ENCODE measurements at regions not wholly inside any gene's neighbourhood (a gene's known extent, or its start where the extent isn't known, plus 50 kb on each side); places are given as distances from the start of the nearest gene placed in this dataset.
A peak's percentile ranks its signal among the peaks of the same experiment; 100 is the strongest.

- DNase-seq: no peak
These were observed 225.0 kb upstream of the SMIM21 start for GRCh38 chr18:75652528-75652927.

- DNase-seq: no peak
These were observed 217.4 kb upstream of the SMIM21 start for GRCh38 chr18:75644871-75645270.

DNA sequence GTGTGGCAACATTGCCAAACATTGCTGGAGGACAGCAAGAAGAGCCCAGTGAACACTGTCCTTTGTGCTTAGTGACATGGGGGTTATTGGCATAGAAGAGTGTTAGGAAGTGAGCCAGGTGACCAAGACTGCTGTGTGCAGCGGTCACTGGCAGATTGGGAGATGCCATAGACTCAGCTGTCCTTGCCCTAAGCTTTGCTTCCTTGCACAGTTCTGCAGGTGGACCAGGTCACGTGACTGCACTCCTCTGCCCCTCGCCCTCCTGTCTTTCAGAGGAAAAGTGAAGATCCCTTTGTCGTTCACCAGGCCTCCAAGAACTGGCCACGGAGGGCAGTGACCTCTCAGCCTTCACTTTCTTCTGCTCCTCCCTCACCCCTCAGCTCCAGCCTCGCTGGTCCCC is 215.6 kb upstream of the SMIM21 start:
- DNase-seq: no peak

GRCh38 chr18:75639472-75639831 is 211.9 kb upstream of the SMIM21 start:
- DNase-seq: no peak

GRCh38 chr18:75638776-75639471 is 211.4 kb upstream of the SMIM21 start:
- DNase-seq: peak; percentile 44

DNA sequence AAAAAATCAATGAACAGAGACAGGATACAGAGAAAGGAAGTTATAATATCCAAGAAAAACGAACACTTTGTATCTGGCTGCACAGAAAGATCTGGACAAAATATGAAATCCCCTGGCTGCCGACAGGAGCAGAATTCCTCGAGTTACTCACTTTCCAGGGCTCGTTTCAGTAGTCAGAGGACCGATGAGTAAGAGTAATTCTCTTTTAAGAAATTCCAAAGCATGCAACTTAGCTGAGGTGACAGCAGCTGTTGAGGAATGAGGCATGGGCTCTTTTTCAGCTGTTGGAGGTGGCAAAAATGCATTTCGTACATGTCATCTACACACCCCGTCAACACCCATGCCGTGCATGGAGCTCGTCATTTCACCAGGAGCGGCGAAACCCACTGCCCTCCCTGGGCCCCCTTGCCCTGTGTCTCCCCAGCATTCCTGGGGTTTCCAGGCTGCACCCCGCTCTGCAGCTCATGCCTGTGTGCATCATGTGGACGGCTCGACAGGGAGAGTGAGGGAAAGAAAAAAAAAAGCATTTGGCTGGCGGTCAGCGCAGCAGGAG is 210.8 kb upstream of the SMIM21 start:
- no peak for DNase-seq

GRCh38 chr18:75635096-75635495 is 207.6 kb upstream of the SMIM21 start:
- DNase-seq: peak; percentile 96

DNA sequence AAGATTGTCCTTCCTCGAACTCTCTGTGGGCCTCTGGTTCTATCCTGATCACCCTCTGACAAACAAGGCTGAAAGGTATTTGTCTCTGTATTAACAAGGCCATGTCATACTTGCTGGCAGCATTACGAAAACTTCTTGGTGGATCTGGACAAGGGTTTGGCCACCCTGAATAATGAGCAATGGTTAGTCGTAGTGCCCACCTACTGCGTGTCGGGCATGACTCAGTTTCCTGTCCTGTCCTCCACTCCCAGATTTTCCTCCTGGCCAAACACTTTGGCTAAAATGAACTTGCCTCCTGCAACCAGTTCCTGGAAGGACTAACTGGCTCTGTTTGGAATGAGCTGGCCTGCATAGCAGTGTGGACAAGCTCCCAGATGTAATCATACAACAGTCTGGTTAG is 198.5 kb upstream of the SMIM21 start:
- DNase-seq: no peak

DNA sequence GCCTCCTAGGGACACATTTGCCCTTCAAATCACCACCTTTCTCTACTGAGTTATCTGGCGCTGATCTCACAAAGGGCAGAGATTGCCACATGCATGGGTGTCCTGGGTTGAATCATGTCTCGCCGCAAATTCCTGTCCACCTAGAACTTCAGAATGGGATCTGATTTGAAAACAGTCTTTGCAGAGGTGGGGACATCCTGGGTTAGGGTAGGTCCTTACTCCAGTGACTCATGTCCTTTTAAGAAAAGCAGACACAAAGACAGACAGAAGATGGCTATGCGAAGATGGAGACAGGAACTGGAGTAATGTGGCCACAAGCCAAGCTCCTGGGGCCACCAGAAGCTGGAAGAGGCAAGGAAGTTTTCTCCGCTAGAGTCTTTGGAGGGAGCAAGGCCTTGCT is 197.4 kb upstream of the SMIM21 start:
- DNase-seq: no peak

GRCh38 chr18:75621818-75622217 is 194.3 kb upstream of the SMIM21 start:
- DNase-seq: no peak

GRCh38 chr18:75618146-75618545 is 190.6 kb upstream of the SMIM21 start:
- no peak for DNase-seq

- no peak for DNase-seq
These were observed 185.0 kb upstream of the SMIM21 start for GRCh38 chr18:75612456-75612855.

DNA sequence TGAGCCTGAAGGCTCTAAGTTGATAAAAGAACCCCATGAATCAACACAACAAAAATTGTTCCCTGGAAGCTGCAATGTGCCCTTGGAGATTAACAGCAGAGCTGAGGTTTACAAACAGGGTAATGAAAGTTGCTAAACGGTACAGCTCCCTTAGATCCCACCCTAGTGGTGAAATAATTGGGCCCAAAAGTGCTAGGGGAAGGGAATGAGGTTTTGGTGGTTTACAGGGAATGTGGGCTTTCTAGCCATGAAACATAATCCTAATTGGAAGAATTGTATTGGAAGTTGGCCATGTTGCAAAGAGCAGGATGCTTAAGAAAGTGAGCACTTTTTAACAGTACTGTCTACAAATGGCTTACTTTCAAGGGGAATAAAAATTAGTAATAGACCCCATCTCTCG is 180.2 kb upstream of the SMIM21 start:
- DNase-seq: no peak

DNA sequence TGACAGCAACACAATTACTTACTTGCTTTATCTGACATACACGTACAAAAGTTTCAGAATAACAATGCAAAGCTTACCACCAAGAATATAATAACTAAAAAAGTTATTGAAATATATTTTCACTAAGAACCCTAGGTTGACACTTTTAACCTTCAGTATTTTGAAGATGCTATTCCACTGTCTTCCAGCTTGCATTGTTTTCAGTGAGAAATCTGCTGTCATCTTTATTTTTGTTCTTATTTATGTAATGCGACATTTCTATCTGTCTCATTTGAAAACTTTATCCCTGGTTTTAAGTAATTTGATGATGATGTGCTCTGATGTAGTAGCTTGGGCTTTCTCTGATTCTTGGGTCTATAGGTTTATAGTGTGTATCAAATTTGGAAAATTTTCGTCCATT is 165.0 kb upstream of the SMIM21 start:
- no peak for DNase-seq

- no peak for DNase-seq
These were observed 160.9 kb upstream of the SMIM21 start for GRCh38 chr18:75588412-75588811.

DNA sequence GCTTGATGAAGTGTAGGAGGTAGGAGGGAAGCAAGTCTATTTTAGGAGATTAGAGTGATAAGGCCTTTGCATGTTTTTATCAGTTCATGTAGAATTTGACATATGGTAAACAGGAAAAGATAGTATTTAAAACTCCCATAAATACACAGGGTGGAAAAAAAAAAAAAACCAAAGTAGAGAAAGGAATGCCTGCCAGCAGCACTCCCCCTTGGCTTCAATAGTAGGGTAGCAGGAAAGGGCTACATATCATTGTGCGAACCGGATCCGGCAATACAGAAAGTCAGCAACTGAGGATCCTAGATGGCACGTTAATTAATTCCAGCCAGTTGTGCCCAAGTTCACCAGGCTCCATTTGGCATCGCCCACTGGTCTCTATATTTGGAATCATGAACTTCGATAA is 159.6 kb upstream of the SMIM21 start:
- DNase-seq: no peak

DNA sequence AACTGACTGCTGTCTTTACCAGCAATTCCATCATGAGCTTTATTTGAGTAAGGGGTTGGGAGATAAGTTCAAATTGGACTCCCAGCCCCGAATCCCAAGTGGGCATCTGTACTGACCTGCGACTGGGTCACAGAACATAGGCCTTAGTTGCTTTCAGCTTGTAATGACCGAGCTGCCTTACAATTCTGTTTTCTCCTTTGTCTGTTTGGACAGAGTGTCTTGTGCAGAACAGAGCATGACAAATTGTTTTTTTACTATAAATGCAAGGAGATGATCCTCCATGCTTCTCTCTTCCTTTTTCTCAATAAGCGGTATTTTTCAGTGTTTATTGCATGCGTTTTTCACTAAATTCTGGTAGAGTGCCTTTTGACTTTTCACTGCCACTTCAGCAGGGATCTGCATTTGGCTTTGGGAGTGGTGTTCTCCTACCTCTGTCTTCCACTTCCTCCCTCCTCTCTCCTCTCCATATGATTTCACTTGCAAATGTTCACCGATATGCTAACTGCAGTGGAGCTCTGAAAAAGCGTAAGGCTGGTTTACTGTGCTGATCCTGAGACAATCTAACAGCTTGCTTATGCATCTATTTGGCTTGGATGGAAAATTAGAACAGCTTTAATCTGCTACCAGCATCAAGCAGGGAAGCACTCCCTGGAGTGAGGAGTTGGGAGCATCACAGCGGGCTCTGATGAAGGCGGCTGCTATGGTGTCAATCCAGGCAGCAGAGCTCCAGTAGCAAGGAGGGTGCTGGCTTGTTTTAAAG is 158.8 kb upstream of the SMIM21 start:
- no peak for DNase-seq

- no peak for DNase-seq
These were observed 155.4 kb upstream of the SMIM21 start for GRCh38 chr18:75582940-75583339.

GRCh38 chr18:75582406-75582821 is 154.9 kb upstream of the SMIM21 start:
- no peak for DNase-seq

- DNase-seq: no peak
These were observed 154.0 kb upstream of the SMIM21 start for GRCh38 chr18:75581336-75582131.

DNA sequence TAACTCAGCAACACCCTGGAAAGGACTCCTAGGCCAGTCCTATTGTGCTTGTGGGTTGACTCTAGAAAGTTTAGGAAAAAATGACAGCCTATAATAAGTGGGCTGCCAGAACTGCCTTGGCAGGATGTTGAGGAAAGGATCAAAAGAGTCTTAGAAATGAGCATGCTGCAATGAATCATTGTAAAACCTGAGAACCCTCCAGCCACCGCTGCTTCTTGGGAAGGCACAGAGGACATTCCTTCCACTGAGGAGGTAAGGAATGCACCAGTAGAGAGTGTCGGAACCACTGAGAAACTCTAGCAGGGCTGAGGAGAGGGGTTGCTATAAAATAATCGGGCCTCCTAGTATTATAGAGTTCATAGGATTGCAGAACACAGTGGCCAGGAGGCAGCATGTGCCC is 146.7 kb upstream of the SMIM21 start:
- DNase-seq: no peak

DNA sequence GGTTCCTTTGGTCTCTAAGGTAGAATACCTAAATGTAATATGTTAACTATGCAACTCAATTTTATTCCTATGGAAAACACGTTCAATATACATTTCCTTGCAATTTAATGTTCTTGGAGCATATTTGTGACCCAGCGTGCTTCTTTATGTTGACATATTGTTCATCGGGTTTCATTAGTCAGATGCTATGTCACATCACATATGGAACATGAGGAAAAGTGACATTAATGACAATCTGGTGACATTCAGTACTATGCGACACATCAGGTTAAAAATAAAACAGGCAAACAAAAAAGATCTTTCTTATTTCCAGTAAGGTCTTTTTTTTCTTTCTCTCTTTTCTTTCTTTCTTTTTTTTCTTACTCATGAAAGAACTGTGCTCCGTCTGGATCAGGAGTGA is 135.6 kb upstream of the SMIM21 start:
- DNase-seq: no peak

GRCh38 chr18:75562216-75562615 is 134.7 kb upstream of the SMIM21 start:
- DNase-seq: no peak

GRCh38 chr18:75558790-75559189 is 131.3 kb upstream of the SMIM21 start:
- DNase-seq: no peak

All from NCI-H345 (cell line).